HCT116 (cell line): ENCODE measurements at regions not wholly inside any gene's neighbourhood (a gene's known extent, or its start where the extent isn't known, plus 50 kb on each side); places are given as distances from the start of the nearest gene placed in this dataset.

ENCODE experiments used
- ATAC-seq: fragments of 200-7000 bp; cut with Tn5 transposase; 2 replicates; pipeline ENCODE4 v1.9.1; 2020; ENCODE audit warnings: mild to moderate bottlenecking, moderate library complexity
- BruUV-seq: library from RNA; stranded (reverse); fragments of 400-500 nt; replicated peaks from 2 replicates; lab custom pipeline; 2021; lab: Mats Ljungman, UMichigan
- CTCF ChIA-PET: fragments of 300-600 bp; sonication (Branson Sonifier 250); formaldehyde crosslinking; loops from one replicate; lab custom pipeline; 2021; ENCODE audit warnings: antibody characterized with exemption; lab: Charles Lee
- POLR2A ChIA-PET: fragments of 300-600, 350-600 bp; sonication (Branson Sonifier 250); formaldehyde crosslinking; loops from one replicate; lab custom pipeline; 2021; ENCODE audit warnings: antibody characterized with exemption; lab: Charles Lee
- RAD21 ChIA-PET, 2 experiments: fragments of 300-600 bp; sonication (Branson Sonifier 250); formaldehyde crosslinking; loops; one replicate each; lab custom pipeline; 2023; ENCODE audit warnings: low total read pairs in 2 of 2; ENCODE audit not compliant: uncharacterized antibody in 2 of 2, unreplicated experiment in 2 of 2, low non-redundant PET in 1 of 2; lab: Charles Lee
- DNase-seq: peaks from one replicate; pipeline ENCODE4 v3.0.0-alpha.2; 2010; ENCODE audit warnings: low read depth, low spot score
- H2AFZ ChIP-seq: fragments of 200-600 bp; shearing (Covaris generic), sonication (generic); 2 replicates; pipeline ENCODE4 v1.6.1; 2017; ENCODE audit warnings: low read depth, mixed run types, mixed read lengths, antibody characterized with exemption, low read length; ENCODE audit not compliant: poor library complexity, severe bottlenecking
- H3K27ac ChIP-seq: 2 replicates; pipeline ENCODE4 v1.5.1; 2012; ENCODE audit warnings: low read depth, low read length
- H3K27me3 ChIP-seq: fragments of 200-600 bp; sonication (generic); 2 replicates; pipeline ENCODE4 v1.6.1; 2016; ENCODE audit warnings: mixed run types, low read length, mixed read lengths; ENCODE audit not compliant: insufficient read depth
- H3K36me3 ChIP-seq, 2 experiments: fragments of 200-500 bp in 1 of 2; fragments of 200-600 bp in 1 of 2; sonication (Bioruptor generic) in 1 of 2; sonication (generic) in 1 of 2; 2 replicates each; pipeline versions ENCODE4 v1.5.1 to v1.6.1; 2014 to 2016; ENCODE audit warnings: low read length in 2 of 2, inconsistent platforms in 1 of 2, mixed read lengths in 1 of 2, mixed run types in 1 of 2; ENCODE audit not compliant: insufficient read depth in 2 of 2, control insufficient read depth in 1 of 2
- H3K4me1 ChIP-seq, 2 experiments: fragments of 200-600 bp in 1 of 2; sonication (generic) in 1 of 2; 2 replicates each; pipeline versions ENCODE4 v1.5.1 to v1.6.1; 2012 to 2017; ENCODE audit warnings: low read length in 2 of 2, inconsistent platforms in 1 of 2, mild to moderate bottlenecking in 1 of 2, mixed read lengths in 1 of 2, mixed run types in 1 of 2, moderate library complexity in 1 of 2; ENCODE audit not compliant: insufficient read depth in 2 of 2, control insufficient read depth in 1 of 2
- H3K4me2 ChIP-seq: fragments of 200-600 bp; sonication (generic); 2 replicates; pipeline ENCODE4 v1.6.1; 2017; ENCODE audit warnings: mixed run types, low read length, mixed read lengths
- H3K4me3 ChIP-seq, 2 experiments: fragments of 200-600 bp in 1 of 2; sonication (generic) in 1 of 2; replicated peaks in 1 of 2; 2 replicates each; pipeline ENCODE4 v1.5.1; 2011 to 2016; ENCODE audit warnings: low read length in 2 of 2, control low read depth in 1 of 2, low read depth in 1 of 2, mild to moderate bottlenecking in 1 of 2, mixed read lengths in 1 of 2, mixed run types in 1 of 2
- H3K79me2 ChIP-seq: fragments of 200-600 bp; sonication (generic); 2 replicates; pipeline ENCODE4 v1.6.1; 2017; ENCODE audit warnings: mild to moderate bottlenecking, mixed run types, low read length, moderate library complexity, mixed read lengths; ENCODE audit not compliant: insufficient read depth
- H3K9ac ChIP-seq: fragments of 200-600 bp; sonication (generic); 2 replicates; pipeline ENCODE4 v1.6.1; 2016; ENCODE audit warnings: low read length, mixed read lengths
- H3K9me2 ChIP-seq: fragments of 200-600 bp; sonication (generic), shearing (Covaris generic); 2 replicates; pipeline ENCODE4 v1.6.1; 2017; ENCODE audit warnings: mixed run types, mild to moderate bottlenecking, moderate library complexity; ENCODE audit not compliant: insufficient read depth
- H3K9me3 ChIP-seq, 2 experiments: fragments of 200-500 bp in 1 of 2; fragments of 200-600 bp in 1 of 2; sonication (Bioruptor generic) in 1 of 2; sonication (generic) in 1 of 2; 2 replicates each; pipeline ENCODE4 v1.6.1; 2014 to 2017; ENCODE audit warnings: low read length in 2 of 2, mixed read lengths in 2 of 2, inconsistent platforms in 1 of 2, low read depth in 1 of 2, mild to moderate bottlenecking in 1 of 2, mixed run types in 1 of 2, moderate library complexity in 1 of 2; ENCODE audit not compliant: control insufficient read depth in 1 of 2, insufficient read depth in 1 of 2
- H4K20me1 ChIP-seq: fragments of 200-600 bp; sonication (generic), shearing (Covaris generic); 2 replicates; pipeline ENCODE4 v1.6.1; 2017; ENCODE audit warnings: mixed run types, mild to moderate bottlenecking, moderate library complexity; ENCODE audit not compliant: insufficient read depth
- CBX3 ChIP-seq: IDR thresholded peaks from 2 replicates; pipeline ENCODE4 v1.6.1; 2012; ENCODE audit warnings: low read depth
- CEBPB ChIP-seq: IDR thresholded peaks from 2 replicates; pipeline ENCODE4 v1.6.1; 2012; ENCODE audit warnings: low read depth
- EGR1 ChIP-seq: IDR thresholded peaks from 2 replicates; pipeline ENCODE4 v1.6.1; 2012; ENCODE audit warnings: low read depth
- ELF1 ChIP-seq: IDR thresholded peaks from 2 replicates; pipeline ENCODE4 v1.6.1; 2012; ENCODE audit warnings: low read depth, borderline replicate concordance
- EZH2 ChIP-seq: fragments of 200-600 bp; sonication (generic); IDR thresholded peaks from 2 replicates; pipeline ENCODE4 v1.6.1; 2017; ENCODE audit warnings: antibody characterized with exemption, mixed run types
- EZH2phosphoT487 ChIP-seq: fragments of 200-600 bp; IDR thresholded peaks from 2 replicates; pipeline ENCODE4 v1.6.1; 2018; ENCODE audit warnings: antibody characterized with exemption, borderline replicate concordance
- FOSL1 ChIP-seq: IDR thresholded peaks from 2 replicates; pipeline ENCODE4 v1.6.1; 2012; ENCODE audit warnings: low read depth
- JUND ChIP-seq: IDR thresholded peaks from 2 replicates; pipeline ENCODE4 v1.6.1; 2012
- MAX ChIP-seq: IDR thresholded peaks from 2 replicates; pipeline ENCODE4 v1.6.1; 2012
- POLR2A ChIP-seq: IDR thresholded peaks from 2 replicates; pipeline ENCODE4 v1.7.0; 2011; ENCODE audit warnings: borderline replicate concordance; ENCODE audit not compliant: insufficient read depth, insufficient read length; ENCODE audit errors: extremely low read depth
- POLR2AphosphoS5 ChIP-seq: IDR thresholded peaks from 2 replicates; pipeline ENCODE4 v1.6.1; 2011; ENCODE audit warnings: mild to moderate bottlenecking, low read depth, low read length, moderate library complexity
- RAD21 ChIP-seq: IDR thresholded peaks from 2 replicates; pipeline ENCODE4 v1.6.1; 2012; ENCODE audit warnings: low read depth, mild to moderate bottlenecking
- SIN3A ChIP-seq: IDR thresholded peaks from 2 replicates; pipeline ENCODE4 v1.6.1; 2012; ENCODE audit warnings: low read depth
- SRF ChIP-seq: IDR thresholded peaks from 2 replicates; pipeline ENCODE4 v1.6.1; 2012; ENCODE audit warnings: low read depth
- YY1 ChIP-seq: IDR thresholded peaks from 2 replicates; pipeline ENCODE4 v1.6.1; 2011; ENCODE audit warnings: low read length, low read depth, moderate library complexity, mild to moderate bottlenecking; ENCODE audit not compliant: insufficient replicate concordance; ENCODE audit errors: extremely low read depth
- ZBTB33 ChIP-seq: IDR thresholded peaks from 2 replicates; pipeline ENCODE4 v1.6.1; 2011; ENCODE audit warnings: mild to moderate bottlenecking, low read length, moderate library complexity; ENCODE audit not compliant: insufficient replicate concordance; ENCODE audit errors: extremely low read depth
- ZFX ChIP-seq: fragments of 450-650 bp; IDR thresholded peaks from 2 replicates; pipeline ENCODE4 v1.6.1; 2017
- intact Hi-C: fragments of 100-400 bp; cut with micrococcal nuclease; formaldehyde crosslinking; loops from 2 replicates; pipeline ENCODE4 v1.10.0; 2022
- TF ChIP-seq, protein P1 (sequence below): IDR thresholded peaks from 2 replicates; pipeline ENCODE4 v1.6.1; 2012; ENCODE audit warnings: low read depth
- TF ChIP-seq, protein P2 (sequence below): IDR thresholded peaks from 2 replicates; pipeline ENCODE4 v1.6.1; 2012
- TF ChIP-seq, protein P3 (sequence below), 3 experiments: fragments of 200-600 bp in 1 of 3; sonication (generic) in 1 of 3; IDR thresholded peaks in 2 of 3; conservative IDR thresholded peaks in 1 of 3; 2 replicates each; pipeline ENCODE4 v1.5.1; 2012 to 2017; ENCODE audit warnings: low read depth in 2 of 3, low read length in 2 of 3, antibody characterized with exemption in 1 of 3, borderline replicate concordance in 1 of 3, control low read depth in 1 of 3, mild to moderate bottlenecking in 1 of 3, mixed read lengths in 1 of 3, mixed run types in 1 of 3, moderate library complexity in 1 of 3; ENCODE audit not compliant: insufficient read depth in 1 of 3

- ChIA-PET CTCF (no interaction called here), POLR2A (no interaction called here), RAD21 (no interaction called here)
- H3K27ac ChIP-seq, result no peak overlapping the region
- H3K9me2 ChIP-seq, result no peaks in the 10 kb centered on the region
- DNase-seq (no peak), ATAC-seq (no peak)
- H2AFZ ChIP-seq, result no peak overlapping the region
- intact Hi-C loops, result no loop called here
- no peak overlapping the region for H3K4me3 ChIP-seq
- H3K36me3 ChIP-seq, result no peaks in the 10 kb centered on the region
- no peaks in the 10 kb centered on the region for H4K20me1 ChIP-seq
- peaks cover 19% of the 10 kb centered on the region; the same call in 1 of the 2 replicates for H3K27me3 ChIP-seq
- BruUV-seq, result no TSS peak
- TF ChIP-seq POLR2AphosphoS5 (no peak), POLR2A (no peak), YY1 (no peak), CBX3 (no peak), EZH2phosphoT487 (no peak), JUND (no peak), ZBTB33 (no peak), ELF1 (no peak), EZH2 (no peak), SIN3A (no peak), ZFX (no peak), MAX (no peak), SRF (no peak), EGR1 (no peak), RAD21 (no peak), CEBPB (no peak), FOSL1 (no peak)
- TF ChIP-seq, protein P1, sequence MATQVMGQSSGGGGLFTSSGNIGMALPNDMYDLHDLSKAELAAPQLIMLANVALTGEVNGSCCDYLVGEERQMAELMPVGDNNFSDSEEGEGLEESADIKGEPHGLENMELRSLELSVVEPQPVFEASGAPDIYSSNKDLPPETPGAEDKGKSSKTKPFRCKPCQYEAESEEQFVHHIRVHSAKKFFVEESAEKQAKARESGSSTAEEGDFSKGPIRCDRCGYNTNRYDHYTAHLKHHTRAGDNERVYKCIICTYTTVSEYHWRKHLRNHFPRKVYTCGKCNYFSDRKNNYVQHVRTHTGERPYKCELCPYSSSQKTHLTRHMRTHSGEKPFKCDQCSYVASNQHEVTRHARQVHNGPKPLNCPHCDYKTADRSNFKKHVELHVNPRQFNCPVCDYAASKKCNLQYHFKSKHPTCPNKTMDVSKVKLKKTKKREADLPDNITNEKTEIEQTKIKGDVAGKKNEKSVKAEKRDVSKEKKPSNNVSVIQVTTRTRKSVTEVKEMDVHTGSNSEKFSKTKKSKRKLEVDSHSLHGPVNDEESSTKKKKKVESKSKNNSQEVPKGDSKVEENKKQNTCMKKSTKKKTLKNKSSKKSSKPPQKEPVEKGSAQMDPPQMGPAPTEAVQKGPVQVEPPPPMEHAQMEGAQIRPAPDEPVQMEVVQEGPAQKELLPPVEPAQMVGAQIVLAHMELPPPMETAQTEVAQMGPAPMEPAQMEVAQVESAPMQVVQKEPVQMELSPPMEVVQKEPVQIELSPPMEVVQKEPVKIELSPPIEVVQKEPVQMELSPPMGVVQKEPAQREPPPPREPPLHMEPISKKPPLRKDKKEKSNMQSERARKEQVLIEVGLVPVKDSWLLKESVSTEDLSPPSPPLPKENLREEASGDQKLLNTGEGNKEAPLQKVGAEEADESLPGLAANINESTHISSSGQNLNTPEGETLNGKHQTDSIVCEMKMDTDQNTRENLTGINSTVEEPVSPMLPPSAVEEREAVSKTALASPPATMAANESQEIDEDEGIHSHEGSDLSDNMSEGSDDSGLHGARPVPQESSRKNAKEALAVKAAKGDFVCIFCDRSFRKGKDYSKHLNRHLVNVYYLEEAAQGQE, result no peak
- TF ChIP-seq, protein P2, sequence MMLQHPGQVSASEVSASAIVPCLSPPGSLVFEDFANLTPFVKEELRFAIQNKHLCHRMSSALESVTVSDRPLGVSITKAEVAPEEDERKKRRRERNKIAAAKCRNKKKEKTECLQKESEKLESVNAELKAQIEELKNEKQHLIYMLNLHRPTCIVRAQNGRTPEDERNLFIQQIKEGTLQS, result no peak
- TF ChIP-seq, protein P3, sequence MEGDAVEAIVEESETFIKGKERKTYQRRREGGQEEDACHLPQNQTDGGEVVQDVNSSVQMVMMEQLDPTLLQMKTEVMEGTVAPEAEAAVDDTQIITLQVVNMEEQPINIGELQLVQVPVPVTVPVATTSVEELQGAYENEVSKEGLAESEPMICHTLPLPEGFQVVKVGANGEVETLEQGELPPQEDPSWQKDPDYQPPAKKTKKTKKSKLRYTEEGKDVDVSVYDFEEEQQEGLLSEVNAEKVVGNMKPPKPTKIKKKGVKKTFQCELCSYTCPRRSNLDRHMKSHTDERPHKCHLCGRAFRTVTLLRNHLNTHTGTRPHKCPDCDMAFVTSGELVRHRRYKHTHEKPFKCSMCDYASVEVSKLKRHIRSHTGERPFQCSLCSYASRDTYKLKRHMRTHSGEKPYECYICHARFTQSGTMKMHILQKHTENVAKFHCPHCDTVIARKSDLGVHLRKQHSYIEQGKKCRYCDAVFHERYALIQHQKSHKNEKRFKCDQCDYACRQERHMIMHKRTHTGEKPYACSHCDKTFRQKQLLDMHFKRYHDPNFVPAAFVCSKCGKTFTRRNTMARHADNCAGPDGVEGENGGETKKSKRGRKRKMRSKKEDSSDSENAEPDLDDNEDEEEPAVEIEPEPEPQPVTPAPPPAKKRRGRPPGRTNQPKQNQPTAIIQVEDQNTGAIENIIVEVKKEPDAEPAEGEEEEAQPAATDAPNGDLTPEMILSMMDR (IDR thresholded peaks at IDR 0.05 in 2 of 3, conservative IDR thresholded peaks at IDR 0.05 in 1 of 3; ENCODE audit: borderline replicate concordance in 1 of 3, insufficient read depth in 1 of 3, low read depth in 2 of 3, low read length in 2 of 3), result no peak
- no peak overlapping the region for H3K9ac ChIP-seq
- no peaks in the 10 kb centered on the region for H3K4me1 ChIP-seq
- H3K79me2 ChIP-seq, result no peaks in the 10 kb centered on the region
- H3K4me2 ChIP-seq, result no peak overlapping the region
- H3K9me3 ChIP-seq, result peaks cover 0 to 5% of the 10 kb centered on the region in 2 experiments; a peak in 1 of 4 replicates
These were observed 220.8 kb upstream of the TNRC6C start for GRCh38 chr17:77737442-77738265.
